CD14-positive monocyte (primary cell): ENCODE measurements at regions not wholly inside any gene's neighbourhood (a gene's known extent, or its start where the extent isn't known, plus 50 kb on each side); places are given as distances from the start of the nearest gene placed in this dataset.

Experiments
- DNase-seq, 3 donors: peaks; one replicate each; pipeline ENCODE4 v3.0.0-alpha.2; 2011 to 2022
- H2AFZ ChIP-seq: 2 replicates; pipeline ENCODE4 v1.6.0; 2012; ENCODE audit warnings: mild to moderate bottlenecking, low read depth, low read length, inconsistent platforms; ENCODE audit not compliant: insufficient read depth, poor library complexity, severe bottlenecking
- H3K27ac ChIP-seq, 2 donors: 1 replicate in 1 of 2; 2 replicates in 1 of 2; pipeline ENCODE4 v1.5.1; 2012 to 2013; ENCODE audit warnings: low read length in 2 of 2, control low read depth in 1 of 2, inconsistent platforms in 1 of 2, low read depth in 1 of 2, mild to moderate bottlenecking in 1 of 2
- H3K27me3 ChIP-seq, 2 donors: one replicate each; pipeline versions ENCODE4 v1.6.0 to v1.6.1; 2011 to 2013; ENCODE audit warnings: low read length in 2 of 2; ENCODE audit not compliant: control insufficient read depth in 2 of 2, insufficient read depth in 2 of 2
- H3K36me3 ChIP-seq, 2 donors: replicated peaks in 1 of 2; 1 replicate in 1 of 2; 2 replicates in 1 of 2; pipeline versions ENCODE4 v1.5.1 to v1.6.1; 2012 to 2013; ENCODE audit warnings: low read length in 2 of 2, control low read depth in 1 of 2, inconsistent platforms in 1 of 2, mild to moderate bottlenecking in 1 of 2; ENCODE audit not compliant: insufficient read depth in 2 of 2, control insufficient read depth in 1 of 2
- H3K4me1 ChIP-seq, 2 donors: 1 replicate in 1 of 2; 2 replicates in 1 of 2; pipeline versions ENCODE4 v1.5.1 to v1.6.1; 2012 to 2013; ENCODE audit warnings: low read length in 2 of 2, control low read depth in 1 of 2, inconsistent platforms in 1 of 2, mild to moderate bottlenecking in 1 of 2, moderate library complexity in 1 of 2; ENCODE audit not compliant: insufficient read depth in 2 of 2, control insufficient read depth in 1 of 2
- H3K4me2 ChIP-seq: replicated peaks from 2 replicates; pipeline ENCODE3; 2012; ENCODE audit warnings: low read length, moderate library complexity, mild to moderate bottlenecking; ENCODE audit not compliant: poor library complexity, severe bottlenecking; ENCODE audit errors: extremely low read depth
- H3K4me3 ChIP-seq, 3 experiments: fragments of 200-600 bp in 1 of 3; sonication (generic) in 1 of 3; replicated peaks in 1 of 3; 1 replicate in 2 of 3; 2 replicates in 1 of 3; pipeline ENCODE4 v1.5.1; 2011 to 2013; ENCODE audit warnings: low read length in 3 of 3, mild to moderate bottlenecking in 3 of 3, control low read depth in 2 of 3, low read depth in 2 of 3, inconsistent platforms in 1 of 3, moderate library complexity in 1 of 3
- H3K79me2 ChIP-seq: 2 replicates; pipeline ENCODE4 v1.6.0; 2012; ENCODE audit warnings: mild to moderate bottlenecking, control low read depth, inconsistent platforms, low read length, moderate library complexity; ENCODE audit not compliant: insufficient read depth
- H3K9ac ChIP-seq: 2 replicates; pipeline ENCODE4 v1.6.0; 2017; ENCODE audit warnings: low read length, mild to moderate bottlenecking; ENCODE audit not compliant: insufficient read depth, poor library complexity, severe bottlenecking
- H3K9me3 ChIP-seq, 2 donors: replicated peaks in 1 of 2; 1 replicate in 1 of 2; 2 replicates in 1 of 2; pipeline versions ENCODE4 v1.5.1 to v1.6.1; 2012 to 2013; ENCODE audit warnings: low read length in 2 of 2, control low read depth in 1 of 2; ENCODE audit not compliant: control insufficient read depth in 1 of 2, insufficient read depth in 1 of 2
- H4K20me1 ChIP-seq: 2 replicates; pipeline ENCODE4 v1.6.0; 2012; ENCODE audit warnings: mild to moderate bottlenecking, low read length, control low read depth, moderate library complexity; ENCODE audit not compliant: insufficient read depth
- H3K27ac Mint-ChIP-seq, 7 donors: one replicate each; pipeline ENCODE4 v1.8.0; 2020; ENCODE audit warnings: mild to moderate bottlenecking in 7 of 7, mixed read lengths in 7 of 7, moderate library complexity in 6 of 7, inconsistent platforms in 2 of 7
- H3K27me3 Mint-ChIP-seq, 3 donors: one replicate each; pipeline ENCODE4 v1.8.0; 2021 to 2022; ENCODE audit warnings: low read depth in 3 of 3, mild to moderate bottlenecking in 3 of 3, mixed read lengths in 3 of 3, moderate library complexity in 3 of 3, inconsistent platforms in 1 of 3
- H3K36me3 Mint-ChIP-seq, 2 donors: one replicate each; pipeline ENCODE4 v1.8.0; 2020; ENCODE audit warnings: mixed read lengths in 2 of 2, inconsistent platforms in 1 of 2, mild to moderate bottlenecking in 1 of 2
- H3K4me1 Mint-ChIP-seq: one replicate; pipeline ENCODE4 v1.8.0; 2020; ENCODE audit warnings: mild to moderate bottlenecking, mixed read lengths
- H3K4me3 Mint-ChIP-seq, 2 donors: one replicate each; pipeline ENCODE4 v1.8.0; 2020; ENCODE audit warnings: mild to moderate bottlenecking in 2 of 2, mixed read lengths in 2 of 2, moderate library complexity in 1 of 2
- H3K9me3 Mint-ChIP-seq, 7 donors: one replicate each; pipeline ENCODE4 v1.8.0; 2020 to 2022; ENCODE audit warnings: mixed read lengths in 7 of 7, mild to moderate bottlenecking in 6 of 7, moderate library complexity in 6 of 7, inconsistent platforms in 2 of 7
- WGBS: methylation state at CpG from one replicate; pipeline ENCODE4 v1.1.5; 2013; ENCODE audit warnings: missing lambda C conversion rate; ENCODE audit not compliant: insufficient coverage; 5-methylcytosine and 5-hydroxymethylcytosine counted together
- intact Hi-C, 2 donors: fragments of 100-400 bp; cut with micrococcal nuclease; formaldehyde crosslinking; loops; one replicate each; pipeline versions ENCODE4 v1.15.0 to v1.15.1; 2023
- TF ChIP-seq, protein P1 (sequence below): fragments of 200-600 bp; IDR thresholded peaks from one replicate; pipeline ENCODE4 v1.8.0; 2022; ENCODE audit warnings: antibody characterized with exemption, mild to moderate bottlenecking

DNA sequence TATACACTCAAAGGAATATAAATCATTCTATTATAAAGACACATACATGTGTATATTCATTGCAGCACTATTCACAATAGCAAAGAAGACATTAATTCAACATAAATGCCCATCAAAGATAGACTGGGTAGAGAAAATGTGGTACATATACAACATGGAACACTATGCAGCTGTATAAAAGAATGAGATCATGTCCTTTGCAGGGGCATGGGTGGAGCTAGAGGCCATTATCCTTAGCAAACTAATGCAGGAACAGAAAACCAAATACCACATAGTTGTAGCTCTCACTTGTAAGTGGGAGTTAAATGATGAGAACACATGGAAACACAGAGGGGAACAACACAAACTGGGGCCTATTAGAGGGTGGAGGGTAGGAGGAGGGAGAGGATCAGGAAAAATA lies 121.0 kb upstream of the LOC128125822 start:
- peaks cover 0 to 6% (median 0%) of the 10 kb centered on the region in 3 donors for H3K27me3 Mint-ChIP-seq
- no peaks in the 10 kb centered on the region for H3K4me1 Mint-ChIP-seq
- DNase-seq, result no peak
- H3K4me2 ChIP-seq, result no peak overlapping the region
- no peaks in the 10 kb centered on the region for H3K27me3 ChIP-seq
- no peak overlapping the region for H2AFZ ChIP-seq
- H3K36me3 Mint-ChIP-seq, result no peaks in the 10 kb centered on the region
- no peak overlapping the region for H3K27ac Mint-ChIP-seq
- H3K4me3 Mint-ChIP-seq, result no peak overlapping the region
- intact Hi-C loops, result no loop called here
- no peak overlapping the region for H3K27ac ChIP-seq
- no peak overlapping the region for H3K4me3 ChIP-seq
- no peaks in the 10 kb centered on the region for H3K36me3 ChIP-seq
- no peaks in the 10 kb centered on the region for H3K9me3 ChIP-seq
- H4K20me1 ChIP-seq, result no peaks in the 10 kb centered on the region
- peaks cover 0 to 9% (median 0%) of the 10 kb centered on the region in 7 donors for H3K9me3 Mint-ChIP-seq
- H3K9ac ChIP-seq, result no peak overlapping the region
- TF ChIP-seq, protein P1, sequence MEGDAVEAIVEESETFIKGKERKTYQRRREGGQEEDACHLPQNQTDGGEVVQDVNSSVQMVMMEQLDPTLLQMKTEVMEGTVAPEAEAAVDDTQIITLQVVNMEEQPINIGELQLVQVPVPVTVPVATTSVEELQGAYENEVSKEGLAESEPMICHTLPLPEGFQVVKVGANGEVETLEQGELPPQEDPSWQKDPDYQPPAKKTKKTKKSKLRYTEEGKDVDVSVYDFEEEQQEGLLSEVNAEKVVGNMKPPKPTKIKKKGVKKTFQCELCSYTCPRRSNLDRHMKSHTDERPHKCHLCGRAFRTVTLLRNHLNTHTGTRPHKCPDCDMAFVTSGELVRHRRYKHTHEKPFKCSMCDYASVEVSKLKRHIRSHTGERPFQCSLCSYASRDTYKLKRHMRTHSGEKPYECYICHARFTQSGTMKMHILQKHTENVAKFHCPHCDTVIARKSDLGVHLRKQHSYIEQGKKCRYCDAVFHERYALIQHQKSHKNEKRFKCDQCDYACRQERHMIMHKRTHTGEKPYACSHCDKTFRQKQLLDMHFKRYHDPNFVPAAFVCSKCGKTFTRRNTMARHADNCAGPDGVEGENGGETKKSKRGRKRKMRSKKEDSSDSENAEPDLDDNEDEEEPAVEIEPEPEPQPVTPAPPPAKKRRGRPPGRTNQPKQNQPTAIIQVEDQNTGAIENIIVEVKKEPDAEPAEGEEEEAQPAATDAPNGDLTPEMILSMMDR, result no peak
- H3K79me2 ChIP-seq, result no peaks in the 10 kb centered on the region
- no peaks in the 10 kb centered on the region for H3K4me1 ChIP-seq

DNA sequence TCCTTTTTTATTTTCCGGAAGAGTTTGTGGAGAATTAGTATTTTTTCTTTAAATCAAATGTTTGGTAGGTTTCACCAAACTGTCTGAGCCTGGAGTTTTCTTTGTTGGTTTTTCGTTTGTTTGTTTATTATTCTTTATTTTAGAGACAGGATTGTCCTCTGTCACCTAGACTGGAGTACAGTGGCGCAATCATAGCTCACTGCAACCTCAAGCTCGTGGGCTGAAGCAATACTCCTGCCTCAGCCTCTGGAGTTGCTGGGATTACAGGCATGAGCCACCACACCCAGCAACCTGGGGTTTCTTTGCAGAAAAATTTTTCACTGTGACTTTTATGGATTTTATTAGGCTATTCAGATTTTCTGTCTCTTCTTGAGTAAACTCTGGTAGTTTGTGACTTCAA lies 120.2 kb upstream of the LOC128125822 start:
- DNase-seq, result no peak
- 63% methylated on average over 3 of the region's 4 CpGs for WGBS
- H4K20me1 ChIP-seq, result no peaks in the 10 kb centered on the region
- no peaks in the 10 kb centered on the region for H3K36me3 Mint-ChIP-seq
- no peaks in the 10 kb centered on the region for H3K27me3 ChIP-seq
- H3K27ac ChIP-seq, result no peak overlapping the region
- H3K27me3 Mint-ChIP-seq, result peaks cover 0 to 6% (median 0%) of the 10 kb centered on the region in 3 donors
- H3K9ac ChIP-seq, result no peak overlapping the region
- no peaks in the 10 kb centered on the region for H3K79me2 ChIP-seq
- no peak overlapping the region for H3K4me3 ChIP-seq
- H3K4me1 ChIP-seq, result no peaks in the 10 kb centered on the region
- no peaks in the 10 kb centered on the region for H3K36me3 ChIP-seq
- H3K4me1 Mint-ChIP-seq, result no peaks in the 10 kb centered on the region
- H2AFZ ChIP-seq, result no peak overlapping the region
- no peak overlapping the region for H3K4me2 ChIP-seq
- peaks cover 0 to 9% (median 0%) of the 10 kb centered on the region in 7 donors for H3K9me3 Mint-ChIP-seq
- TF ChIP-seq, protein P1, result no peak
- intact Hi-C loops, result no loop called here
- no peak overlapping the region for H3K4me3 Mint-ChIP-seq
- no peaks in the 10 kb centered on the region for H3K9me3 ChIP-seq
- no peak overlapping the region for H3K27ac Mint-ChIP-seq
